KMS-11 (cell line): ENCODE measurements at regions not wholly inside any gene's neighbourhood (a gene's known extent, or its start where the extent isn't known, plus 50 kb on each side); places are given as distances from the start of the nearest gene placed in this dataset.

ENCODE experiments used
- H2AFZ ChIP-seq: fragments of 200-600 bp; sonication (generic); 2 replicates; pipeline ENCODE4 v1.6.1; 2016; ENCODE audit warnings: antibody characterized with exemption, mixed run types, low read depth
- H3K27ac ChIP-seq: fragments of 200-600 bp; sonication (generic); 2 replicates; pipeline ENCODE4 v1.6.1; 2016; ENCODE audit warnings: mild to moderate bottlenecking, mixed run types
- H3K27me3 ChIP-seq: fragments of 200-600 bp; sonication (generic); 2 replicates; pipeline ENCODE4 v1.6.1; 2017; ENCODE audit warnings: mild to moderate bottlenecking, low read depth, mixed run types, moderate library complexity; ENCODE audit not compliant: insufficient read depth
- H3K36me3 ChIP-seq: fragments of 200-600 bp; sonication (generic); 2 replicates; pipeline ENCODE4 v1.6.1; 2017; ENCODE audit warnings: mild to moderate bottlenecking, mixed run types; ENCODE audit not compliant: insufficient read depth
- H3K4me1 ChIP-seq: fragments of 200-600 bp; sonication (generic); 2 replicates; pipeline ENCODE4 v1.6.1; 2016; ENCODE audit warnings: mild to moderate bottlenecking, low read depth, mixed run types; ENCODE audit not compliant: poor library complexity, severe bottlenecking
- H3K4me2 ChIP-seq: fragments of 200-600 bp; sonication (generic); 2 replicates; pipeline ENCODE4 v1.7.0; 2016; ENCODE audit warnings: mild to moderate bottlenecking, mixed run types
- H3K4me3 ChIP-seq: fragments of 200-600 bp; sonication (generic); IDR thresholded peaks from 2 replicates; pipeline ENCODE4 v1.6.1; 2017; ENCODE audit warnings: low read depth, low read length, mixed read lengths; ENCODE audit not compliant: insufficient read depth
- H3K79me2 ChIP-seq: fragments of 200-600 bp; sonication (generic); 2 replicates; pipeline ENCODE4 v1.6.1; 2016; ENCODE audit warnings: low read depth, mixed run types; ENCODE audit not compliant: insufficient read depth
- H3K9ac ChIP-seq: fragments of 200-600 bp; sonication (generic); 2 replicates; pipeline ENCODE4 v1.6.1; 2016; ENCODE audit warnings: mild to moderate bottlenecking, mixed run types
- H4K20me1 ChIP-seq: fragments of 200-600 bp; sonication (generic); 2 replicates; pipeline ENCODE4 v1.6.1; 2016; ENCODE audit warnings: mild to moderate bottlenecking, mixed run types; ENCODE audit not compliant: insufficient read depth
- TF ChIP-seq, protein P1 (sequence below): fragments of 200-600 bp; sonication (generic); conservative IDR thresholded peaks from 2 replicates; pipeline ENCODE4 v1.6.1; 2017; ENCODE audit warnings: low read depth, mild to moderate bottlenecking, antibody characterized with exemption, low read length, moderate library complexity, mixed read lengths

DNA sequence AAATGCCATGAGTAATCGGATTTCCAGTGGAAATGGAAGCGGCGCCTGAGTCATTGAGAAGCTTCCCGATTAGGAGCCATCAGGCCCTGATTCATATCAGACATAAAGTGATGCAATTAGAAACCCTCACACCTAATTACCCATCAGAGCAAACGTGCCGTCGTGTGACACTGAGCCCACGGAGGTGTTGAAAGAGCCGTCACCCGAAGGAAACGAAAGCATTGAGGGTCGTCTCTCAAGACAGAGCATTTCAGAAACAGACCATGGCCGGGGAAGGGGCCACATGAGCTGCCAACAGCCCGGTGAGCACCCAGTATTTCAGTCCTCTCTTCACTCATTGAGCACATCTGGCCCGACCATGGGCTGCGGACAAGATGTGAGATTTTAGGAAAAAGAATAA, 829.3 kb downstream of the TBC1D22A start:
- H3K27me3 ChIP-seq: no peaks in the 10 kb centered on the region
- no peaks in the 10 kb centered on the region for H3K36me3 ChIP-seq
- H3K4me2 ChIP-seq: no peak overlapping the region
- no peak overlapping the region for H3K9ac ChIP-seq
- H3K4me3 ChIP-seq: no peak overlapping the region
- no peak overlapping the region for H2AFZ ChIP-seq
- no peaks in the 10 kb centered on the region for H3K79me2 ChIP-seq
- no peaks in the 10 kb centered on the region for H4K20me1 ChIP-seq
- no peaks in the 10 kb centered on the region for H3K4me1 ChIP-seq
- no peak overlapping the region for H3K27ac ChIP-seq
- TF ChIP-seq, protein P1, sequence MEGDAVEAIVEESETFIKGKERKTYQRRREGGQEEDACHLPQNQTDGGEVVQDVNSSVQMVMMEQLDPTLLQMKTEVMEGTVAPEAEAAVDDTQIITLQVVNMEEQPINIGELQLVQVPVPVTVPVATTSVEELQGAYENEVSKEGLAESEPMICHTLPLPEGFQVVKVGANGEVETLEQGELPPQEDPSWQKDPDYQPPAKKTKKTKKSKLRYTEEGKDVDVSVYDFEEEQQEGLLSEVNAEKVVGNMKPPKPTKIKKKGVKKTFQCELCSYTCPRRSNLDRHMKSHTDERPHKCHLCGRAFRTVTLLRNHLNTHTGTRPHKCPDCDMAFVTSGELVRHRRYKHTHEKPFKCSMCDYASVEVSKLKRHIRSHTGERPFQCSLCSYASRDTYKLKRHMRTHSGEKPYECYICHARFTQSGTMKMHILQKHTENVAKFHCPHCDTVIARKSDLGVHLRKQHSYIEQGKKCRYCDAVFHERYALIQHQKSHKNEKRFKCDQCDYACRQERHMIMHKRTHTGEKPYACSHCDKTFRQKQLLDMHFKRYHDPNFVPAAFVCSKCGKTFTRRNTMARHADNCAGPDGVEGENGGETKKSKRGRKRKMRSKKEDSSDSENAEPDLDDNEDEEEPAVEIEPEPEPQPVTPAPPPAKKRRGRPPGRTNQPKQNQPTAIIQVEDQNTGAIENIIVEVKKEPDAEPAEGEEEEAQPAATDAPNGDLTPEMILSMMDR: no peak

DNA sequence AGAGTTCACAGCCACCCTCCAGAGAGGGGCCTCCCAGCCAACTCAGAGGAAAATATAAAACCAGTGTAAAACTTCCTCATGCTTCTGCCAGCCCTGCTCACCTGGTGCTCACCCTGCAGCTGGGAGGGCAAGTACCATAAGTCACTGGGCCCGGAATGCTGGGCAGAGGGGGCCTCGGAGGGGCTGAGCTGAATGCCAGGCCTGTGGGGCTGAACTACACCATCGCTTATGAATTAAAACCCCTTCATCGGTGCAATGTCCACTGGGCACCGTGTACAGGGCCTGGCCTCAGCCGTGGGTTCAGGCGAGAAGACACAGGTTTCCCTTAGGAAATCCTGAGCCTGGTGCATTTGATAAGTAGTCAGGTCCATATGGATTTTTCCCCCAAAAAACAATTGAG, 828.6 kb downstream of the TBC1D22A start:
- Histone ChIP-seq H3K36me3 (no peaks in the 10 kb centered on the region), H3K27me3 (no peaks in the 10 kb centered on the region), H4K20me1 (no peaks in the 10 kb centered on the region), H3K27ac (no peak overlapping the region), H3K9ac (no peak overlapping the region), H3K4me1 (no peaks in the 10 kb centered on the region), H3K79me2 (no peaks in the 10 kb centered on the region), H3K4me3 (no peak overlapping the region), H3K4me2 (no peak overlapping the region), H2AFZ (no peak overlapping the region)
- TF ChIP-seq, protein P1: no peak

DNA sequence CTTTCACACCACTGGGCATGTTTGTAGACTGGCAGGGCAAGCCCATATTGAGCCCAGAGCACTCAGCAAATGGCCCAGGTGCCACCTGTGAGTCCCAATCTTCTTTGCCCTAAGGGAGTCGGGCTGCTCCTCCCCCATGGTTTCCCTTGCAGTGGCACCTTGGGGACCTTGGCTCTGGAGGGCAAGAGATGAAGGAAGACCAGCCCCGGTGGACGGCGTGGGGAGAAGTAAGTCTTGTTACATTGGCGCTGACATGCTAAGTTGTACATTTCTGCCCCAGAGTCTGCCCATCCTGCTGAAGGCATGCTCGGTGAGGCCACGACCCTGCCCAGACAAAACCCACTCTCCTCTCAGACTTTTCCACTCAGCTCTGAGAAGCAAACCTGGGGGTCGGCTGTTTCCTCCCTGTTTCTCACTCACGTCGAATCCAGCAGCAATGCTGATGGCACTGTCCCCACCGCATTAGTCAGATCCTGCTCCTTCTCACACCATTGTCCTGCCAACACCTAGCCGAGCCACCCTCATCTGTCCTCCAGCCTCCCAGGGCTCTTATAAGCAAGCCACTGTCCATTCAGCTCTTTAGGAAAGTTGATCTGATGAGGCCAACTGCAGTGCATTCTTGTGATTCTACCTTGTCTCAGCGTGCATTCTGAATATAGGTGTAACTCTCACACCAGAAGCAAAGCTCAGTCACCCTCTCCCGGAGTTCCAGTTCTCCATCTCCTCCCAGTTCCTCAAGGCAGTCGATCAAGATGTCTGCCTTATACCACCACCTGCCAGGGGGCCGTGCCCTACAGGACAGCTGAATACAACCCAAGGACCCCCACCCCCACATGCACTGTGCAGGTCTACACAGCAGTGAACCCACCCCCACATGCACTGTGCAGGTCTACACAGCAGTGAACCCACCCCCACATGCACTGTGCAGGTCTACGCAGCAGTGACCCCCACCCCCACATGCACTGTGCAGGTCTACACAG, 827.1 kb downstream of the TBC1D22A start:
- Histone ChIP-seq H3K4me2 (no peak overlapping the region), H4K20me1 (no peaks in the 10 kb centered on the region), H3K27ac (no peak overlapping the region), H3K9ac (no peak overlapping the region), H3K4me3 (no peak overlapping the region), H3K27me3 (no peaks in the 10 kb centered on the region), H3K79me2 (no peaks in the 10 kb centered on the region), H3K36me3 (no peaks in the 10 kb centered on the region), H3K4me1 (no peaks in the 10 kb centered on the region), H2AFZ (no peak overlapping the region)
- TF ChIP-seq, protein P1: no peak

DNA sequence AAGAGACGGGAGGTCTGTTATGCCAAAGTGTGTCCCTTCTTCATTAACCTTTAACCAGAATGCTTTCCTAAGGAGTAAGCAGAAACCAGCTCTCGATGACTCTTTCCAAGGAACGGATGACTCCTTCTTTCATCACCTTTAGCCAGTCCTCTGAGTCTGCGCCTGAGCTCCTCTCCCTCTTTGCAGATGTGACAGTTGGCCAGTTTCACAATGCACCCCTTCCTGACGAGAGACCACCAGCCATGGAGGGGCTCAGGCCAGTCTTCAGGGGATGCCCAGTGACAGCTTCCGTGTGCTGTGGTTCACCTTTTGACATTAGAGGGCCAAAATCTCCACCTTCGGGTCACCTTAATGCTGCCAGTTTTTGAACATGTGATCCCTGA, 826.1 kb downstream of the TBC1D22A start:
- no peak overlapping the region for H3K4me3 ChIP-seq
- no peaks in the 10 kb centered on the region for H4K20me1 ChIP-seq
- TF ChIP-seq, protein P1: no peak
- H2AFZ ChIP-seq: no peak overlapping the region
- no peak overlapping the region for H3K27ac ChIP-seq
- H3K36me3 ChIP-seq: no peaks in the 10 kb centered on the region
- no peaks in the 10 kb centered on the region for H3K79me2 ChIP-seq
- no peak overlapping the region for H3K4me2 ChIP-seq
- H3K9ac ChIP-seq: no peak overlapping the region
- no peaks in the 10 kb centered on the region for H3K27me3 ChIP-seq
- H3K4me1 ChIP-seq: no peaks in the 10 kb centered on the region
